Occipital lobe (tissue), 1 donor: ENCODE measurements at regions not wholly inside any gene's neighbourhood (a gene's known extent, or its start where the extent isn't known, plus 50 kb on each side); places are given as distances from the start of the nearest gene placed in this dataset.

Experiments used
- DNase-seq: peaks from one replicate; lab custom pipeline; 2025; lab: John Stamatoyannopoulos, UW

DNA sequence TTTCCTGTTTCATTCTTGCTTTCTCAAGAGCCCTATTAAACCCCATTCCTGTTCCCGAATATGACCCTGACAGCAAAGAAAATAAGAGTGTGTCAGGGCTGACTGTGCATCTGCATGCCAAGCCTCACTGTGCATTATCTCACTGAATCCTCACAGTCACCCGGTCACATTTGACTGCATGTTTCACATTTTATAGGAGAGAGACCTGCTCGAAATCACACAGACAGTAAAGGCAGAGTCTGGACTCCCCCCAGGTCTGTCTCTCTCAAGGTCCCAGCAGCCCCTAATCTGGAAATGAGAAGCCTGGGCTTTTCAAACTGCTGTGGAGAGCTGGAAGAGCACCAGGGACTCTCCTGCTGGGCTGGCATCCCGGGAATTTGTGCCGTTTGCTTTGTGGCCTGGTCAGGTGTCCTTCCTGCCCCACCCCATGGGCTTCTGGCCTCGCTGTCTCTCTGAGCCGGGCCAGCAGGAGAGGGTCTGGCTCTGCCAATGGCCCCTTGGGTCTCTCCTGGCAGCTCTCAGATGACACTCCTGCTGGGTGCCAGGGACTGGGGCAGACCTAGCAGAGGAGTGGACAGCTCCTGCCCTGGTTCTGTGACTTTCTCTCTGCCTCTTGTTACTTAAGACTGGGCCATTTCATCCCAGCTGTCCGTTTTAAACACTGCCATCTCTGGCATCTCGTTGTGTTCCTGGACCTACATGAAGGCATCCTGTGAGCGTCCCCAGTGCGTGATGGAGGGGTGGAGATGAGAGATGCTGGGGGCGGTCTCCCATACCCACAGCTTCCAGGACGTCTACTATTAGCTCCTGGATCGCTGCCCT lies 173.6 kb downstream of the ARHGAP12 start:
- no peak for DNase-seq

DNA sequence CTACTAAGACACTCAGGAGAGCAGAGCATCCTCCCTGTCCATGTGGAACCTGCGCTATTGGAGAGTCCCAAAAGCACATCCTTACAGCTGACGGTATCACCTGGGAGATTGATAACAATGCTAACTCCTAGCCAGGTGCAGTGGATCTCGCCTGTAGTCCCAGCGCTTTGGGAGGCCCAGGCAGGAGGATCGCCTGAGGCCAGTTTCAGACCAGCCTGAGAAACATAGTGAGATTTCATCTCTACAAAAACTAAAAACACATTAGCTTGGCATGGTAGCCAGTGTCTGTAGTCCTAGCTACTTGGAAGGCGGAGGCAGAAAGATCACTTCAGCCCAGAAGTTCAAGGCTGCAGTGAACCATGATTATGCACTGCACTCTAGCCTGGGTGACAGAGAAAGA lies 174.9 kb downstream of the ARHGAP12 start:
- DNase-seq, result no peak

DNA sequence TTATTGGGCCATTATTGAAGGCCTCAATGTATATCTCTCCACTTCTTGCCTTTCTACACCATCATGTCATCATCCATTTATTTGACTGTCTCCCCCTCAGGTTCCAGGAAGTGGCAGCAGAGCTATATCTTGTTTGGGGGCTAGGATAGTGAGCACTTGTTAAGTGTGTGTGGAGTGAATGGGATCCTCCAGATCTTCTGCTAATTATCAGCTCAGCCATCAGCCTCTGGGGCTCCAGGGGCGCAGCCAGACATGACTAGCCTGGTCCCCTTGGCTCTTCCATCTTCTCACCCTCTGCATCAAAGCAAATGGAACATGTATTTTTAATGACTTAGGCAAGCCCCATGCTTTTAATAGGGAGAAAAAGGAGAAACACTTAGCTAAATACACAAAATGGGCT lies 176.5 kb downstream of the ARHGAP12 start:
- DNase-seq, result no peak

DNA sequence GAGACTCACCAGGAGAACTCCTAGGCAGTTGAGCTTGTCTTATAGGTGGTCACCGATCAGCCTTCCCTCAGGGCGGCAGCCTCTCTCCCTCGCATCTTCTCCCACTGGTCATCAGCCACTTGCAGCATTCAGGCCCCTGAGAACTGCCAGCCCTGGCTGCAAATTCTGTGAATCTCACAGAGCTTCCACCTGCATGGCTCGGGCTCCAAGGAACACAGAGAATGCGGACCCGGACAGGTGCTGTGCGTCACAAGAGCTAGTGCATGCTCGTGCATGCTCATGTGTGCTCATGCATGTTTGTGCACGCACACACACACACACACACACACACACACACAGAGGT lies 176.9 kb downstream of the ARHGAP12 start:
- DNase-seq, result no peak

DNA sequence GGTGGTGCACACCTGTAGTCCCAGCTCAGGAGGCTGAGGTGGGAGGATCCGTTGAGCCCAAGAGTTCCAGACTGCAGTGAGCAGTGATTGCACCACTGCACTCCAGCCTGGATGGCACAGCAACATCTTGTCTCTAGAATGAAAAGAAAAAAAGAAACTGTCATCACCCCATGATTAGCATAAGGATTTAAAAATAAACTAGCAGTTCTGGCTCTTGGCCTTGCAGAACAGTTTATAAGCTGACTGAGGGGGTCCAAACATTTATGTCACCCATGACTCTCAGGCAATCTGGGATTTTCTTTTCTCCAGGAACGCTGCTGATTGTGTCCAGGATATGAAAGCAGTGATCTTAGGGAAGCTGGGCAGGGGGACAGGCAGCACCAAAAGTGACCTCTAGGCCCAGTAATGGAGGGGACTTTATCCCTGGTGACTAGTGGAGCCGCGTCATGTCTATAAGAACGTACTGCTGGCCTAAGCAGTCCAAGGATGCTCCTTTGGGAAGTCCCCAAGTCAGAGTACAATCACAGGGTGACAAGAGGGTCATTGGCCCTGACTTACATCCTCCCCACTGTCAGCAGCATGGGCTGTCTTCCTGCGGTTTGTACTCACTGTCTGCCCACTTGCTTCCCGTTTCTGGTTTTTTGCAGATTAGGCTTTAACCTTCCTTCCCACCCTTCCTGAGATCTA lies 177.4 kb downstream of the ARHGAP12 start:
- DNase-seq, result no peak

DNA sequence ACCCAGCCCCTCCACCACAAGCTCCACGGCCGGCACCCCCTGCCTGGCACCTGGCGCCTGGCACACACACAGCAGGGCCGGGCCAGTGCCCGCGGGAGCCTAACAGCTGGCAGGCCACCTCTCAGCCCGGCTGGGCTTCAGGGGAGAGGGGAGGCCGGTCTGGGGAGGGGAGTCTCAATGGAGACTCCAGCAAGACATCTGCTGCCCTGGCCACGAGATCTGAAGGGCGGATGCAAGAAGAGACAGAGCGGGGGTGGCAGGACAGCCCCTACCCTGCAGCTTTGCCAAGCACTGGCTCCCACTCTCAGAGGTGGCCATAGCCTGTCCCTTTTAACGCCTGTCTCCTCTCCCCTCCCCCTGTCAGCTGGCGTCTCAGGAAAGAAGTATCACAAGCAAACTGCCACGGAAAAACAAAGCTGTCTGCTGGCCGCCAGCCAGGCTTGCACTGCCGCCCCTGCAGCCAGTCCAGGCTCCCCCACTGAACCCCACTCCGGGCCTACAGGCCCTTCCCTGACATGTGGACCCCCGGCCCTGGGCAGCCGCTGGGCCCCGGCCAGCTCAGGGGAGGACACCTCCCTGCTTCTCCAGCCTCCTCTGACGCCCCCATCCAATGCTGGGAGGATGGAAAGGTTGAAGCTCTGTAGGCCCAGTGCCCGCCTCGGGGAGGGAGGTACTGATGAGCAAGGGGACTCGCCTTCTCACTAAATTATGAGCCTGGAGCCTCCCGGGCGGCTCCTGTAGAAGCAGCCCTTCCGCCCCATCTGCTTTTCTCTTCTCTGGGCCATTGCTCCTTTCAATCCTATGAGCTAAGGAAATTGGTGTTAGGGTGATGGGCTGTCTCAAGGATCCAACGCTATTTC lies 178.4 kb downstream of the ARHGAP12 start:
- DNase-seq, result no peak

DNA sequence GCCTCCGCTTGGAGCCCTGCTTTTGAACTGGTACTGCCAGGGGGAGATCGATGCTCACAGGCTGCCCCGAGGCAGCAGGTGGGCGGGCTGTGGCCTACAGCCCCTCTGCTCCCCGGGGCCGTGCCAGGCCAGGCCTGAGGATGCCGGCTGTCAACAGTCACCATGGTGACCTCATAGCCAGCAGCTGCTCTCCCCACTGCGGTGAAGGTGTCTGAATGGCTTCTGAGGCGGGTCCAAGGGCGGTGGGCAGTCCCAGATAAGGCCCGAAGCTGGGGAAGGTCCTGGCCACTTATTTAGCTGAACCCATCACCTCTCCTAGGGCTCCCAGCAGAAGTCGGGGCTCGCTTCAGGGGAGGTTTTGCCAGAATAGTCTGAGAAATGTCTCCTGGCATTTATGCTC lies 179.3 kb downstream of the ARHGAP12 start:
- DNase-seq, result no peak

DNA sequence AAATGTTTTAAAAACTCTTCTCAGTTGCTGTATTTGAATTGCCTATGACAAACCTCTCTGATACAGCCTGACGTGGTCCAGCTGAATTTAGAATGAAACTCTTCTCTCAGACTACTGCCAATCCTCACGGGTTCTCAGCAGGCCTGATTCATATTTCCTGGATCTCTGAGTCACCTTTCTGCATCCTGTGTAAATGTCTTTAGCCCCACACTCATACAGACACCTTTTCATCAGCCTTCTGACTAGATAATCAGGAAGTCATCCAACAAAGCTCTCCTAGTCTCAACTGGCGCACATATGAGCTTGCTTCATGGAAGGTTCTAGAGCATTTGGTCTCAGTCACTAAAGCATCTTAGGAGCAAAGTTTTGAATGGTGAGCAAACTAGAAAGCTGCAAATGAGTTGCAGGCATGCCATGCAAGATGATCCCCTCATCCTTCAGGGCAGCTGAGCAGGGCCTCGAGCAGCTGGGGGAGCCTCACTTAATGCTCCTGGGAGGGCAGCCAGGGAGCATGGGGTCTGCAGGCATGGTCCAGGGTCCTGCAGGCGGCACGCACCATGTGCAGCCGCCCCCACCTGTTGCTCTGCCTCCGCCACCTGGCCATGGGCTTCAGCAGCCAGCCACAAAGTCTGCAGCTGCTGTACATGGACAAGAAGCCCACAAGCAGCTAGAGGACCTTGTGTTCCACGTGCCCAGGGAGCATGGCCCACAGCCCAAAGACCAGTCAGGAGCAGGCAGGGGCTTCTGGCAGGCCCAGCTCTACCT lies 182.8 kb downstream of the ARHGAP12 start:
- DNase-seq, result no peak

DNA sequence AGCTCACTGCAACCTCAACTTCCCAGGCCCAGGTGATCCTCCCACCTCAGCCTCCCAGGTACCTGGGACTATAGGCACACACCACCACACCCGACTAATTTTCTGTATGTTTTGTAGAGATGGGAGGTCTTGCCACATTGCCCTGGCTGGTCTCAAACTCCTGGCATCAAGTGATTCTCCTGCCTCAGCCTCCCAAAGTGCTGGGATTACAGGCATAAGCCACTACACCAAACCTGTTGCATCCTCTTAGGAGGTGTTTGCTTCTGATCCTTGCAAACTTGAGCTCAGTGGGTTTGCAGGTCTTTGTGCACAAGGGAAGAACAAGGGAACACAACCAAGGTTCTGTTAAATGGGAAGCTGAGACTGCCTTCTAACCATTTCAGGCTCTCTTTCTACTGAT lies 184.6 kb downstream of the ARHGAP12 start:
- DNase-seq, result no peak

DNA sequence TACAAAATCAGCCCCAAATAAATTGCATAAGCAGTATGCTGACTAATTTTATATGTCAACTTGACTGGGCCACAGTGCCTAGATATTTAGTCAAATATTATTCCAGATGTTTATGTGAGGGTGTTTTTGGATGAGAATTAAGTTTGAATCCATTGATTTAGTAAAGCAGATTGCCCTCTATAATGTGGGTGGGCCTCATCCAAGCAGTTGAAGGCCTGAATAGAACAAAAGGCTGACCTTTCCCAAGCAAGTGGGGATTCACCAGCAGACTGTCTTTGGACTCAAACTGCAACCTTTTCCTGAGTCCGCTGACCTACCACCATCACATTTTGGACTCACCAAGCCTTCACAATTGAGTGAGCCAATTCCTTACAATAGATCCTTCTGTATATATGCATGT lies 186.4 kb downstream of the ARHGAP12 start:
- DNase-seq, result no peak

DNA sequence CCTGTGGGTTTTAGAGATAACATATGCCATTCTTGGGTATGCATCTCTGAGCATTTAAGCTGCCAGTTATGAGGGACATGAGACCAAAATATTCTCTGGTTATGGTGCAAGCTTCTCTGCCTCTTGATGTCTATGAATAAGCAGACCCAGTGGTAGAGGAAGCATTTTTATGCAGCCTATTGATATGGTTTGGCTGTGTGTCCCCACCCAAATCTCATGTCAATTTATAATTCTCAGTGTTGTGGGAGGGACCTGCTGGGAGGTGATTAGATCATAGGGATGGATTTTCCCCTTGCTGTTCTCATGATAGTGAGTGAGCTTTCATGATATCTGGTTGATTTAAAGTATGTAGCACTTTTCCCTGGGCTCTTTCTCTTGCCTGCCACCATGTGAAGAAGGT lies 187.2 kb downstream of the ARHGAP12 start:
- no peak for DNase-seq

DNA sequence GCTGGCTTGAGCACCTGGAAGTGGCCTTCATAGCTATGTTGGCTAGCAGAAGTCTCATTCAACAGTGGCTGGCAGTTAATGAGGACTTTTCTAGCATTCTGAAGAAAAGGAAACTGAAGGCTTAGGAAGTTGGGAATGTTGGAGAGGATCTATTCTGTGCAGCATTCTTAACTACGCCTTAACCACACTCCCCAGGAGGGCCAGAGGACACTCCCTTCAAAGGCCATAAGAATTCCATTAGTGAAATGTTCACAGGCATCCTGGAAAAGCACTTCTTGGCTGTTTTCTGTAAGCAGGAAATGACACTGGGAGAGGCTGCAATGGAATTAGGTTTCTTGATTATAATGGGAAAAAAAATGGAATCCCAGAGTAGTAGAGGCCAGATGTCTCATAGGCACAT lies 188.9 kb downstream of the ARHGAP12 start:
- DNase-seq, result no peak

DNA sequence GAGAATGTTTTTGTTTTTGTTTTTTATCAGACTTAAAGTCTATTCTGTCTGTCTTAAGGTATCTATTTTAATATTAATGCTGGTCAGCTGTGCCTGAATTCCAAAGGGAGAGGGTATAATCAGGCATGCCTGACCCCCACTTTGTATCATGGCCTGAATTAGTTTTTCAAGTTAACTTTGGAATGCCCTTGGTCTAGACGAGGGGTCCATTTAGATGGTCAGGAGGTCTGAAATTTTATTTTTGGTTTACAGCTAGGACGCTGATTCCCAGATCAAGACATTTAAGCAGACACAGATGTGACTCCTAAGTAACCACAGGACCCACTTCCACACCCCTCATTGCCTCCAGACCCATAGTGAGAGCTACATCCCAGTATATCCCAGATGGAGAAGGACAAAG lies 189.5 kb downstream of the ARHGAP12 start:
- DNase-seq, result no peak

DNA sequence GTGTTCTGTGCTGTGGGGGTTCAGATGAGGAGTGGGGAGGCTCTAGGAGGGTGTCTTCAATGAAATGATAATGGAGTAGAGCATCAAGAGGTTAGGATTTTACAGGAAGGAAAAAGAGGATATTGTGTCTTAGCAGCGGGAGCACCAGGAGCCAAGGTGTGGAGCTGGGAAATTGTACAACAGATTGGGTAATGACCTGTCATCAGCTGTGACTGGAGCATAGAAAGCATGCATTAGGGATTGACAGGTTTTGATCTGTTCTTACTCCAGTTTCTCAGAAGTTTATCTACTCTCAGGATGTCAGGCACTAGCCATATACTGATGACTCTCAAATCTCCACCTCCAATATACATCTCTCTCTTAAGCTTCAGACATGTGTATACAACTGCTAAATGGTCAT lies 196.9 kb downstream of the ARHGAP12 start:
- DNase-seq, result no peak

DNA sequence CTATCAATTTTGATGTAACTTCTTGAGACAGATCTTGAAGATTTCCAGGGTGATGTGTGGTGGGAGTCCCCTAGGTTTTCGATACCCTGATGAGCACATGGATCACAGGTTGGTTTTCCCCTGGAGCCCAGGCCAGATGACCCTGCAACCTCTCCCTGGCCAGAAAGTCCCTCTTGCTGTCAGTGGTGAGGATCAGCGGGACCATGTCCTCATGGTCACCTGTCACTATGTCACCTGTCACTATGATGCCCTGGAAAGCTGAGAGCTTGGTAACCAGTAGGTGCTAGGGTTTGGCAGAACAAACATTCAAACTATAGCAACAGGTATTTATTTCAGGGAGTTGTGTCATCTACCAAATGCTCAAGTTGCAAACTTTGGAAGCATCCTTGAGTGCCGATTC lies 197.9 kb downstream of the ARHGAP12 start:
- no peak for DNase-seq

DNA sequence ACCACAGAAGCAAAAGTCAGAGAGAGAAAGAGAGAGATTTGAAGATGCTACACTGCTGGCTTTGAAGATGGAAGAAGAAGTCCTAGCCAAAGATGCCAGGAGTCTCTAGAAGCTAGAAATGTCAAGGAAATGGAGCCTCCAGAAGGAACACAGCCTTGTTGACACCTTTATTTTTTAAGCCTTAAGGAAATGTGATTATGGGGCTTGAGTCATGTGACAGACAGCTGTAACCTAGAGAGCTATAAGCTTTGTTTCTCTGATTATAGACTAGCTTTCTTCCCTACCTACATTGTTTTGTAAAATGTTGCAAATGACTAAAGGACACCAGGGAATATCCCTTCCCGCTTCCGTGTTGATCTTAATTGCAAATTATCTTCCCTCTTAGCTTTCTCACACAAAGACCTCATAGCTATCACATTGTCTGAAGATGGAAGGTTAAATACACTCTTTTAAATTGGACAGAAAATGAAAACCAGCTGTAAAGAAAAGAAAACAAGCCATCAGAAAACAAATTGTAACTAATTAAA lies 199.9 kb downstream of the ARHGAP12 start:
- DNase-seq, result no peak

DNA sequence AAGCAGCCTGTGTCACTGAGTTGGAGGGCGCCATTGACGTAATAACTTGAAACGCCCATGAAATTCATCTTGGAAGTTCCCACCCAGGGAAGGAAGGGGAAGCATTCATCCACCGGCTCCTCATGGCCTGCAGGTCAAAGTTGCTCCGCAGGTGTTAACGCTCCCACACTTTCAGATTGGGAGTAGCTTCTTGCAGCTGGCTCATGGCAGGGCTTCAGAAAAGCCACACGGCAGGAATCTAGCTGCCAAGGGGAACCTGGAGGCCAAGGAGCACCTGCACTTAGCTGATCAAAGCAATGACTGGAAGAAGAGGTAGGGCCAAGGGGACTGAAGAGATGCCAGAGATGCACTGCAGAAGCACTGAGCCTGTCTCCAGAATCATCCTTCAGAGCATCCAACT lies 203.2 kb downstream of the ARHGAP12 start:
- DNase-seq, result no peak

DNA sequence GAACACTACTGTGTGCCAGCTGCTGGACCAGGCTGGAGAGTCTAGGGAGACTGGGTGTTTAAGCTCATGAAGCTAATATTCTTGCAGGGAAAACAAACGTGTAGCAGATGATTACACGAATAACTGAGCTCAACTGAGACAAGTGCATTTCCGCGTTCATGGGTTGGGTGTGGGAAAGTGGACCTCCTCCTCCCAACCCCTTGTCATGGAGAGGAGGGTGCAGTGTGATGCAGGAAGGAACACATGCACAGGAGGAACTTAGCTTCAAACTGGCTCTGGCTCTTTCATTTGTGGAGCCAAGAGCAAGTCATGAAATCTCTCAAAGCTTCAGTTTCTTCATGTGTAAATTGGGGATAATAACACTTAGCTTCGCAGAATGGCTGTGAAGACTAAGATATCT lies 204.3 kb downstream of the ARHGAP12 start:
- no peak for DNase-seq

DNA sequence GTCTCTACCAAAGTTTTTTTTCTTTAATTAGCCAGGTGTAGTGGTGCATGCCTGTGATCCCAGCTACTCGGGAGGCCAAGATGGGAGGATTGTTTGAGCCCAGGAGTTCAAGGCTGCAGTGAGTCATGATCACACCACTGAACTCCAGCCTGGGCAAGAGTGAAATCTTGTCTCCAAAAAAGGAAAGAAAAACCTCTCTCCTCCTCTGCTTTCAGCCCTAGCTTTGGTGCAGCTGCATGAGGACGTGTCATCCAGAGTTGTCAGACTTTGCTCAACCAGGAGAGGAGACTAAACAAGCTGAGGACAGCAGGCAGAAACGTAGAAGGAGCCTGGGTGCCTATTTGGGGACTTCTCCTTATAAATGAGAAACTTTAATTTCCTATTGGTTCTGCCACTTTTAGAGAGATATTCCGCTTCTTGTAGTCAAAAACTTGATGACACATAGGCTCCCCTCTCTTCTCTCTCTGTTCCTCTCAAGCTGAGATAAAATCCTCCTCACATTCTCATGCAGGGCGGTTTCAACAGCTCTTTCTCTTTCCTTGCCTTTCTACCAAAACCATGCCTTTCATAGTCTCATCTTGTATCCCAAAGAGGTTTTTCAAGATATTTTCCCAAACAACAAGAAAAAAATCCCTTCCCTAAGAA lies 205.4 kb downstream of the ARHGAP12 start:
- DNase-seq, result no peak

DNA sequence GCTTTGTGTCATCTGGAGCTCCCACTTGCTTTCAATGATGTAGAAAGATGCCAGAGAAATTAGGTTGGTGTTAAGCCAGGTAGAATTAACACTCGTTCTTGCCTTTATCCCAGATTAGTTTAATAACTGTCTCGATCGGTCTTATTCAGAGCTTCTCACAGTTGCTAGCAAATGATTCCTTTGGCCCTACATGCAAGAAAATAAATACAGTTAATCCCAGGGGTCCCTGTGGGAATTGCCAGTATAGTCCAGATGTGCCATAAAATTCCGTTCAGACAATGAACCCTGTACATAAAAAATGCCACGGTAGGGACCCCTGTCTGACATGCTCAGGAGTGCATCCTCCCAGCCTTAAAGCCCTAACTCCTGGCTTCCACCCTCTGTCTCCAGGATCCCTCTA lies 207.5 kb downstream of the ARHGAP12 start:
- DNase-seq, result no peak

DNA sequence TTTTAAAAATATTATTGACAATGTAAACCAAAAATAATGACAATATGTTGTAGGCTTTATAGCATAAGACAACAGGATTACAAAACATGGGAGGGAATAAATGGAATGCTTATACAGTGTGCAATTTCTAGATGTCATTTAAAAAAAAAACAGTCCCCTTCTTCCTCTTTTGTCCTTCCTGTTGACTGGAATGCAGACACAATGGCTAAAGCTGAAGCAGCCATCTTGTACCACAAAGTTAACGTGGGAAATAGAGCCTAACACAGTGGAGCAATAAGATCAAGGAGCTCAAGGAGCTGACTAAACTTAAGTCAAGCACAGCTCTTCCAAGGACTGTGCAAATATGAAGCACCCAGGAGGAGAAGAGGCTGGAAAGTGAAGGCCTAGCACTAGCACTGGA lies 208.1 kb downstream of the ARHGAP12 start:
- DNase-seq, result no peak
